ENCODE measurements at regions not wholly inside any gene's neighbourhood (a gene's known extent, or its start where the extent isn't known, plus 50 kb on each side); places are given as distances from the start of the nearest gene placed in this dataset.
"Not testable (repeated sequence)": the region's sequence is repeated elsewhere in the genome, so short reads cannot be mapped to it uniquely, and the experiment has no call there.

DNA sequence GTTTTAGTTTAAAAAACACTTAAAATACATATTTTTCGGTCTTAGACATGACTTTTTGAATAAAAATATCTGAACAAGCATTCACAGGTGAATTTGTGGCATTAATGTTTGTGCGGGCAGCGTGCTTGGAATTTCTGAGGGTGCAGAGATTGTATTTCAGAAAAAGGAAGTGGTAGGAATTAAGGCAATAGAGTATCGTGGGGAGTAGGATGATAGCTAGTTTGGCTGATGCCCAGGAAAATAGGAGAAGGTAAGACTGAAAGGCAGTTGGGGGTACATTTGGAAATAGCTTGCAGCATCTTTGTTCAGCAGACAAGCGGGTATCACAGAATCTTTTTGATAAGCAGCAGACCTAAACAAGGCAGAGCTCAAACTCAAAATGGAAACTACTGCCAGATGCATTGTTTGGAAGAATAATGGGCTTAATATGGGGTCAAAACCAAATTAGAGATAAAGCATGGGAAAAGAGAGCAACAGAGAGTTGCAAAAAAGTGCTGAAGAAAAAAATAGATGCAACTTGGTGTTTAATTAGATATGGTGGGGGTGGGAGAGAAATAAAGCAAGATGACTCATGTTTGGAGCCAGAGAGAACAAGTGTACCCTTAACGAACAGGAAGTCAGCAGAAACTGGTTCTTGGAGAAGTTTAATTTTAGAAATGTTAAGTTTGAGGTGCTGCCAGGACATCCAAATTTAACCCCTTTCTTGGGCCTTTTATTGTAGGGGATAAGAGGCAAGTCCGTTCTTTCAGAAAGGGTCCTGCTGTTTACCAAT lies 85.7 kb upstream of the ARRDC3 start:
- DNase-seq: no peak

- DNase-seq: peak; percentile 1
Observed at GRCh38 chr5:91464886-91465646, 81.9 kb upstream of the ARRDC3 start.

GRCh38 chr5:91457681-91458058 lies 74.6 kb upstream of the ARRDC3 start:
- DNase-seq: no peak

- no peak for DNase-seq
Observed at GRCh38 chr5:91456928-91457680, 74.0 kb upstream of the ARRDC3 start.

DNA sequence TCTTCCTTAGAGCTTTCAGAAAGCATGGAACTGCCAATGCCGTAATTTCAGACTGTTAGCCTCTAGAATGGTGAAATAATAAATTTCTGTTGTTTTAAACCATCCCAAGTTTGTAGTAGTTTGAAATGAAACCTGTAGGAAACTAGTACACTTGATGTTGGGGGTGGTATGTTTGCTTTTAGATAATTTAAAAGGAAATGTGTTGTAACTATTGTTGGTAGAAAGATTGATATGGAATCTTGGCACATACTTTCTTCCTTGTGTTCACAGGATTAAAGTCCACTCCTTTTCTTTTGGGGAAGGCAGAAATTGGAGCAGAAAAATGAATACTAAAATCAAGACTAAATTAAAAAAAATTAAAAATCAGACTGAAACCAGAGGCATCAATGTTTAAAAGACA lies 66.0 kb upstream of the ARRDC3 start:
- no peak for DNase-seq

GRCh38 chr5:91448079-91448478 lies 65.0 kb upstream of the ARRDC3 start:
- DNase-seq: not testable (repeated sequence)

GRCh38 chr5:91446880-91447279 lies 63.8 kb upstream of the ARRDC3 start:
- not testable (repeated sequence) for DNase-seq

- DNase-seq: peak; percentile 11
Observed at GRCh38 chr5:91443761-91444467, 60.8 kb upstream of the ARRDC3 start.

DNA sequence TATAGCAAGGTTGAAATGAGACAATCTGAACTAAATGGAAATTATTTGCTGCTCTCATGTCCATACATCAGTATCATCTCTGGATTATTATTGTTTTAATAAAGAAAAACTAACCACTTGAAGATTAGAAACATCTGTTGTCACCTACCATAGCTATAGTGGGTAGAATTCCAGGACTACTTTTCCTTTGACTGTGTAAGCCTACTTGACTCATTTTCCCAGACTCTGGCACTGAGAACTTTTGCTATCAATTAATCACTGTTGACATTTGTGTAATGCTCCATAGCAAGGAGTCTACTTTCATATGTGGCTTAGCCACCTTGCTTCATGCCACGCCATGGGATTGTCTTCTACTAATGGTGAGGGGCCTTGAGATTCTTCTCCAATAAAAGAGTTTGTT lies 59.9 kb upstream of the ARRDC3 start:
- DNase-seq: peak; percentile 90

GRCh38 chr5:91441082-91441481 lies 58.0 kb upstream of the ARRDC3 start:
- DNase-seq: no peak

DNA sequence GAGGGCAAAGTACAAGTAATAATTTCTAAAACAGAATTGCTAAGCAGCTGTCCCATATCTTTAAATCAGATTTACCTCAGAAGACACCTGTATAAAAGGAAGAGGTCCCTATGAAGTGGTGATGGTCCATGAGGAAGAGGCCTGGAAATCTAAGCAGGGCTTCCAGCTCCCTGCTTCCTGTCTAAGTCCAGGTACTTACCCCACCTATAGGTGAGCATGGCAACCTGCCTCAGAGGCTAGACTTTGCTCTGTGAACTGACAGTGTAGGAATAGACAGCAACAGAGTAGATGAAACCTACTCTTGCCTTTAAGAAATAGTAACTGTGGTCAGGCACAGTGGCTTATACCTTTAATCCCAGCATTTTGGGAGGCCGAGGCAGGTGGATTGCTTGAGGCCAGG lies 55.8 kb upstream of the ARRDC3 start:
- no peak for DNase-seq

DNA sequence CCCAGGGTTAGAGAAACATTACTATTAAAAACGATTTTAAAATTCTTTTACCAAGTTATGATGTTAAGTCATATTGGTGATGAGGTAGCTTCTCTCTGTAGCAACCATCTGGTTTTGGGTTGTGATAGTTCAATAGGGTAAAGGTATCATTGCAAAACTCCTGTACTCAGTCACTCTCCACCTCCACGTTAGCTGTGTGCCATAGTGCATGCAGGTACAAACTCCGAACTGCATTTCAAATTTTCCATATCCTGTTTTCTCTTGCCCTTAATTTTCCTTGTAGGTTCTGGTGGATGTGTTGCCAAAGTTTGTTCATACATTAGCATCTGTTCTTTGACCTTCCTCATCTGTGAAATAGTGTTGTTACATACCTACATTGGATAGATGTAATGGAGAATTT lies 53.1 kb upstream of the ARRDC3 start:
- DNase-seq: no peak

- DNase-seq: no peak
Observed at GRCh38 chr5:91434348-91434747, 51.2 kb upstream of the ARRDC3 start.

DNA sequence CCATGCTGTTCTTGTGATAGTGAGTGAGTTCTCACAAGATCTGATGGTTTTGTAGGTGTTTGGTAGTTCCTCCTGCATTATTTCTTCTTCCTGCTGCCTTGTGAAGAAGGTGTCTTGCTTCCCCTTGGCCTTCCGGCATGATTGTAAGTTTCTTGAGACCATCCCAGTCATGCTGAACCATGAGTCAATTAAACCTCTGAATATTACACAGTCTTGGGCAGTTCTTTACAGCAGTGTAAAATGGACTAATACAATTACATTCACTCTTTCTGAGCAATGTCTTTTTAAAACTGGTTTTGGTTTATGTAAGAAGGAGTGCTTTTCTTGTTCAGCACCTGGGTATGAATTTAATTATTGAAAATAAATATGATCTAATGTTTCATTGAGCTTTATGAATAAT lies 50.7 kb upstream of the ARRDC3 start:
- DNase-seq: no peak
